ENCODE measurements at regions not wholly inside any gene's neighbourhood (a gene's known extent, or its start where the extent isn't known, plus 50 kb on each side); places are given as distances from the start of the nearest gene placed in this dataset.
"Not testable (repeated sequence)": the region's sequence is repeated elsewhere in the genome, so short reads cannot be mapped to it uniquely, and the experiment has no call there.

DNA sequence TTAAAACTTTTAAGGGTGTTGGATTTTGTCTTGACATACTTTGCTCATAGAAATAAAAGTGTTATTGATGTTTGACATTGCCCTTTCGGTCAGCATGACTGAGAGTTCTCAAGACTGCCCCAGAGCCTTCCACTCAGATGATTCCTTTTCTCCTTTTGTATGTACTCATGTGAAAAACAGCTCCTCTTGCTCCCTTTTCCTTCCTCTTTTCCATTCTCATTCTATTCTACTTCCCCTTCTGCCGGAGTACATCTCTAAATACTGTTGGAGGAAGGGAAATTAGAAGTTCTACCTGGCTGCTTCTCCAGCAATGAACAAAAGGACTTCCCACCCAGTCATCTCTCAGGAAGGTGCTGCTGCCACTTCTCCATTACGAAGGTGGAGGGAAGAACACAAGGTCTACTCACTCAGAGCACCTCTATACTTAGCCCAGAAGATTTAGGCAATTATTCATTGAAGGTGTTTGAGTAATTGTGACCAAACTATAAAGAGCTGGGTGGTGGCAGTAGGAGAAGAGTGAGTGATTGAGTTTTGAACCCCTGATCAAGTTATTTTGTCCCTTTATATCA lies 163.8 kb upstream of the MBNL1 start:
- DNase-seq: no peak

DNA sequence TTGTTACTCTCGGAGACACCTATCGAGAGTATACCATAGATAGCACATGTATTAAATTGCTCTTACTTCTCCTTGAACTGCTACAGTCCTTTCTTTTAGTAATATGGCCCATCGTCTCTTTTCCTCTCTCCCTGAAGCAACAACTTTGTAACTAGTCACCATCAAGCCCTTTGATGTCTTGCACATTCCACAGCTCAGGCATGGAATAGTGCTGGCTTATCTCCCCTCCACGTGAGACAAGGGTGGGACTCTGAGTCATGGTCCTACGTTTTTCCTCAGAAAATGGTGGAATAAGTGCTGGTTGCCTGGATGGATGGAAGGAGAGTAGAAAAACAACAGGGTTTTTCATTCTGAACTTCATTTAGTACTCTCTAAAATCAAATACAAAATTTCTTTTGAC lies 163.3 kb upstream of the MBNL1 start:
- no peak for DNase-seq

DNA sequence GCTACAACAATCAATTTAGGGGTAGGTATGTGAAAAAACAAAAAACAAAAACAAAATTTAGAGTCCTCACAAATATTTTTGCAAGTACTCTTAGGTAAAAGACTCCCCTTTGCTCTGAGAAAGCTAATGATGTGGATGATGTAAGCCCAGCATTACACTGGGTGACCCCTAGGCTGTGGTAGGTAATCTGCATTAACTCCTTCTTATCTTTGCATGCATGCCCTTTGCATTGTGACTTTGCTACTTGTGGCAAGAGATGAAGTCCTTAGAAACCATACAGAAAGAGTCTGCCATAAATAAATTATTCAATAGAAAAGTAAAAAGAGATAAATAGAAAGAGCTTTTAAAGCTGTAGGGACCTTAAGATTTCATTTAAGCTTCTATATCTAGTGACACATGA lies 159.7 kb upstream of the MBNL1 start:
- no peak for DNase-seq

DNA sequence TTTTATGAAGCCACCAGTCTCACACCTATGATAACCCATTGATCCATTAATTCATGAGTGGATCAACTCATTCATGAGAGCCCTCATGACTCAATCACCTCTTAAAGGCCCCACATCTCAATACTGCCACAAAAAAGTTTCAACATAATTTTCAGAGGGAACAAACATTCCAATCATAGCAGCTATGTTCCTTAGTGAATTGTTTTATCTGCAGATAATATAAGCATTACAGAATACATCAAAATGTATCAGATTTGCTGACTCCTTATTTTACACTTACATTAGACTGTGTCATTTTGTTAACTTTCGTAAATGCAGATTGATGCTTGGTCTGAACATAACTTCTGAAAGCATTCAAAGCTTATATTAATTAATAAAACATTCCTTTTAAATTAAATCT lies 155.3 kb upstream of the MBNL1 start:
- DNase-seq: no peak

DNA sequence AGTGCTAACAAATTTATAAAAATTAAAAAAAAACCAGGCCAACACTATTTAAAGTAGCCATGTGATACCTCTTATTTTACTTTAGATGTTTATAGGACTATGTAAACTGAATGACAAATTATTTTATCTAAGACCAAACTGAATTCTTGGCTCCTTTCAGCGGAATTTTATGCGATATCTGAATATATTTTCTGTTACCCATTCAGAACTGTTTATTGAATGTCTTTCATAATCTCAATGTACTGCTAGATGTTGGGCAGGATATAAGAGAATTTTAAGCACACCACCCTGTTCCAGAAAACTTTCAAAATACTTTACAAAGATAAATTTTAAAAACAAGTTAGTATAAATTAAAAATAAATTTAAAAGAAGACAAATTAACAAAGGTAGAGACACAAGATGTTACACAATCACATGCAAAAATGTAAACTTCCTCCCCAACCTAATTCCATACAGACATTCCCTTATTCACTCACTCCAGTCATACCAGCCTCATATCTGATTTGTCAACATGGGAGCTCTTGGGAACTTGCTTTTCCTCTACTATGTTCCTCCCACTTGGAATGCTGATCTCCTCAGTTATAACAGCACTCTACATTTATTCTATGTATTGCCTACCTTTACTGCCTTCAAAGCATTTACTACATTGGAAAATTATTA lies 154.6 kb upstream of the MBNL1 start:
- DNase-seq: no peak

DNA sequence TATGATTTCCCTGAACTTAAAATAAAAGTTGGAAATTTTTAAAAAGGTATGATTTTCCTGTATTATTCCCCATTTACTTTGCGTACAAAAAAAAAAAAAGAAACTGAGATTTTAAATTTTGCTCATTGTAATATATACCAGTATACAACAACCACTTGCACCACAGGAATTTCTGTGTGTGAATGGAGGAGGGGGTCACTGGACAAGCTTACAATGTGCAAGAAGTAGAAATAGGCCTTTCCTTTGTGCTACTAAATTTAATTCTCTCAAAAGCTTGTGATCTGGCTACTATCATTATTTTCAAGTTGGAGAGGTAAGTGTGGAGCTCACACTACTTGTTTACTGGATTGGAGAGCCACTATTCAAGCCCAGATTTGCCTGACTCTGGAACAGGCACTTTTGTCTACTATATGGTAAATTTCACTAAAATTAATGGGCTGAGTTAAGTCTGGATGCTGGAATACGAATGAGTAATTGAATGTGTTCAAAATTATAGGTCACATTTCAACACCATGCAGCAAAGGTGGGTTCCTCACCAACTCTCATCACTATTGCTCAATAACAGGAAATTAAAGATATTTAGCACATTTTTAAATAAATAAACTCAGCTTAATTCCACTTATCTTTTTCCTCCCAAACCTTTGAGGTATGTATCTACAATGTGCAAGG lies 148.0 kb upstream of the MBNL1 start:
- no peak for DNase-seq

DNA sequence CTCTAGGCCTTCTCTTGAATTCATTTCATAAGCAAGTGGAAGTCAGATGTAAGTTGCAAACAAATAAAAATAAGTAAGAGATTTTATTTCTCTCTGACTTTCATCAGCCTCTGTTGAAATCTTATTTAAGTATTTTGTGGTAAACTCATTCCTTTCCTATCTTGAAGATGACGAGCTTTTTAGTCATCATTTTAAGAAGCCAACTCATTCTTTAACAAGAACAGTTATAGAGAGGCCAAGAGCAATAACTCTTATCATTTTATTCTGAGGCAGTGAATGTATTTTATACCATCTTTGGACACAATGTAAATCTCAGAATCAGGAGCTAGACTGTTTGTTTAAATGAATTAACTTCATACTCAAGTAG lies 147.5 kb upstream of the MBNL1 start:
- no peak for DNase-seq

DNA sequence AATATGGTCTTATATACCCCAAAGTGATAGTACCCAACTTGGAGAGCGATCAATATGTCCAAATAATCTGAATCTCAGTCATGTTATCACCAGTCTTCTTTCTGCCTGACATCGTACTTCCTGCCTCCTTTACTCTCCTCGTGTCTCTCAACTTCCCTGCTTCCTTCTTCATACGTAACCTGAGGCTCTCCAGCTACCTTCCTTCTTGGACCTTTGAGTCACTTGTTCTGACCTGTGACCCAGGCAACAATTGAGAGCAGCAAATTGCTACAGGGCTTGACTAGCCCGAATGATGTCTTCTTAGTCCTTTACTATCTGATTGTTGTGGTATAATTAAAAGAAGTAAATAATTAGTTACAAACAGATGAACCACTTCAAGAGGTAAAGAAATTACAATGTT lies 145.9 kb upstream of the MBNL1 start:
- no peak for DNase-seq

DNA sequence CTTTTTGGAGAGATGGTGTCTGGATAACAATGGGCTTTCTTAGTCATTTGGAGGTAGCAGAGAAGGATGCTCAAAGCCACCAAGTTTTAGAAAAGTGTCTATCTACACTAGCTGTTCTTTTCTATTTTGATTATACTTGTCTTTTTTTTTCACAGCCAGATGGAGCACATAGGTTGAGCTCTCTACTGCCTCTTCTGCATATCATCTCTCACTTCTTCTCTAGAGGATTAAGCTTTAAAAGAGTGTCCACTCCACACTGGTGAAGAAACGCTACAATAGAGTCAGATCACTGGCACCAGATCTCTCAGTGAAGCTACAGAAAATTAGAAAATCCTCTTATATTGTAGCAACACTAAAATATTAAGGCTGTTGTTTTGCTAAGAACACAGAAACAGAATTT lies 145.3 kb upstream of the MBNL1 start:
- DNase-seq: no peak

DNA sequence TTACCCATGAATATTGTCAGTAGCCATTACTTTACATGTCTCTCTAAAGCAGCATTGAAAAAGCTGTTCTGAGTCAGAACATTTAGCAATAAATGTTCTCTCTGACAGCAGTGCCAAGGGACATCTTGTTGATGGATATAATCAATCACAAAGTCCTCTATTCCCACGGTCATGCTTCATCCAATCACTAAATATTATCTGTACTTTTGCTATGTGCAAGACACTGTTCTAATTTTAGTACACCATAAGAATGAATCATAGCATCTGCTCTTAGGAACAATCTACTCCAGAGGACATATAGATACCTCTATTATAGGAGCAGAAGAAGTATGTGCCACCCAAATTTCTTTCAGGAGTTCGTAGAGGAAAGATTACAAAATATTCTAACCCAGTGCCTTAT lies 142.5 kb upstream of the MBNL1 start:
- no peak for DNase-seq

DNA sequence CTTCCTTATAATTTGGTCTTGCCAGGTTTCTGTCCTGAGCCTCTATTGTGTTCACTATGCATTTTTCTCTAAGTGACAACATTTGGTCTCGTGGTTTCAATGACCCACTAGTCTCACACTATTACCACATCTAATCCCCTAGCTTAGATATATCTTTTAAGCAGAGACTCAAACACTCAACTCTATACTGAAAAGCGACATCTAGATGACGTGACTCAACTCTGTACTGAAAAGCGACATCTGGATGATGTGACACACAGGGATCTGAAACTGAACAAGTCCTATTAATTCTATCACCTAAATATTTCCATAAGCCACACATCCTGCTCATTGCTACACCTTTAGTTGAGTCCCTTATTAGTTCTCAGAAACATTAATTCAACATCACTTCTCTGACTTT lies 141.7 kb upstream of the MBNL1 start:
- no peak for DNase-seq

DNA sequence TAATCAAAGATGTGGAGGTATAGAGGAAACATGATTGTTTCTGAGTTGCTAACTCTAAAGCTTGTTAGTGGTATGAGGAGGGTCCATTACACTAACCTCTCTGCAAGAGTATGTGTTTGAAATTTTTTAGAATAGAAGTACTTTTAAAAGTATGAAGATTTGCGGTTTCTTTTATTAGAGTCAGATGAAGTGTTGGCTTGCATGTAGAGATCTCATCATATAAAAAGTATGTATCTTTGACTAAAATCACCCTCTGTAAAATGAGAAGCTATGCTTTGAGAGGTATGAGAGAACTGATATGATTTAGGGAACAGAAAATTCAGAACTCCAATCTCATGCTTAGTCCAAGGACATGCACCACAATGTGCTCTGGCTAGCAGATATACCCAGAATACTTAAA lies 140.4 kb upstream of the MBNL1 start:
- no peak for DNase-seq

DNA sequence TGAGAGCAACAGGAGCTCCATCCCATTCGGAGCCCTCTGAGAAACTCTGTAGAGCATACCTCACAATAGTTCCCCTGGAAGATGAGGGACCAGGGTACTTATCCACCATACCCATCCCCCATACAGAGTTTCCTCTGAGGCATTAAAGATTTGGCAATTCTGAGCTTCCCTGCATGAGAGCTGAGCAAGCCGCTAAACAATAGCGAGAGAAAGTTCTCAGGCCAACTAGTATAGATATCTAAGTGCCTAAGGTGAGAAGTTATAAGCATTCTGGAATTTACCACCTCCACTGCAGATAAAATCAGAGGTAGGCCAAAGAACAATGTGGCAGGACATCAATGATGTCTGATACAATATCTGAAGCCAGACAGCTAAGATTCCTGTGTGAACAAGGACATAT lies 129.1 kb upstream of the MBNL1 start:
- no peak for DNase-seq

DNA sequence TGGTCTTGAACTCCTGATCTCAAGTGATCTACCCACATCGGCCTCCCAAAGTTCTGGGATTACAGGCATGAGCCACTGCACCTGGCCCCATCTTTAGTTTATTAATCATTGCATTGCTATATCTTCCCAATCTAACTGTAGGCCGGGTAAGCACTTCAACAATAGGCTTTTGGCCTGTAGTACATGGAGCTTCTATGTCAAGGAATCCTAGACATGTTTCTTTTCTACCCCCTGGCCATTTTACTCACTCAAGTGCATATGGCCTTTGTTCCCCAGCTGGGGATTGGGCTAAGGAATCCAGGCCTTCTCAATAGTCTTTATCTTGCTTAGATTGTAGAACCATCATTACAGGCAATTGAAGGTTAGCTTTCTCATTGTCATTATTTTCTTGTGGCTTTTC lies 122.3 kb upstream of the MBNL1 start:
- DNase-seq: no peak

DNA sequence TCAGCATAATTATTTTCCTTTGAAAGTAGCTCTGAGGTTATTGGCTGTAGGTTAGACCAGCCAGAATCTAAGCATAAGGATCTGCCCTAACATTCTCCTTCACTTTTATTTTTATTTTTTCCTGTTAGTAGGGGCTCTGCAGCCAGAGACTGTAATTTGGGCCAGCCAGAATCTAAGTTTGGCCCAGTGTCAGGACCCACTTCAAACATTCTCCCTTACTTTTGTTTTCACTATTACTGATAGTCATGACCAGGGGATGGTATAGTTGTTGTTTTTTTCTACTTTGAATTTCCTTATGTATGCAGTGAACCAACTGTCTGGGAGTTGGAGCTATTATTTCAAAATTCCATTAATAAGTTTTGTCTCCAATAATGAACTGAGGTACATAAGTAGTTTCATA lies 121.0 kb upstream of the MBNL1 start:
- no peak for DNase-seq

DNA sequence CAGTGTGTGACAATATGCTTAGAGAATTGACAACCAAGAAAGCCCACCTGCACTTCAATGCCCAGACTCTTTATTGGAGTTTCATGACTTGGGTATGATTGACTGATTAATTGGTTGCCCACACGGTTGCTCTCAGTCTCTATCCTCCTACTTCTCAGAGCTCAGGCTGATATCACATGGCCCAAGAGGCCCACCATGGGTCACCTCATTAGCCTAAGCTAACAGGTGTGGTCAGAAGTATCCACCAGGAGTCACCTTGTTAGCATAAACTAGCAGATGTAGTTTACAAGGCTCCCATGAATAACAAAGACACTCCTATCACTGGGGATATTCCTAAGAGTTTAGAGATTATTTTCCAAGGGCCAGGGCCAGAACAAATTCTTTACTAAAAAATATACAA lies 120.2 kb upstream of the MBNL1 start:
- no peak for DNase-seq

DNA sequence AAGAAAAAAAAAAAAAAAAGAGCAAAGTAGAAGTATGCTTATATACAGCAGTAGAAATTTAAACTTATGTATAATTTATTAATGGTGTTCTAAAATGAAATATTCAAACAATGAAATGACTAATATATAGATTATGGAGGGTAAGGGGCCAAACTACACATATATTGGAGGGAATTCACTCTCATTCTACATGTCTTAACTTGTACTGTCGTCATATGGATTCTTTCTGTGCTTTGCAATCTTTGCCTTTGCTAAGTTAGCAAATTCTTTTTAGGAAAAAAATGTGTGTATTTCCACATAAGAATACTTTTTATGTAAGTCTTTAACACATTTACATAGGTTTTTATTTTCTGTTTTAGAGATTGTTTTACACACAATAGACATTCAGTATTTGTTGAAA lies 118.9 kb upstream of the MBNL1 start:
- no peak for DNase-seq

DNA sequence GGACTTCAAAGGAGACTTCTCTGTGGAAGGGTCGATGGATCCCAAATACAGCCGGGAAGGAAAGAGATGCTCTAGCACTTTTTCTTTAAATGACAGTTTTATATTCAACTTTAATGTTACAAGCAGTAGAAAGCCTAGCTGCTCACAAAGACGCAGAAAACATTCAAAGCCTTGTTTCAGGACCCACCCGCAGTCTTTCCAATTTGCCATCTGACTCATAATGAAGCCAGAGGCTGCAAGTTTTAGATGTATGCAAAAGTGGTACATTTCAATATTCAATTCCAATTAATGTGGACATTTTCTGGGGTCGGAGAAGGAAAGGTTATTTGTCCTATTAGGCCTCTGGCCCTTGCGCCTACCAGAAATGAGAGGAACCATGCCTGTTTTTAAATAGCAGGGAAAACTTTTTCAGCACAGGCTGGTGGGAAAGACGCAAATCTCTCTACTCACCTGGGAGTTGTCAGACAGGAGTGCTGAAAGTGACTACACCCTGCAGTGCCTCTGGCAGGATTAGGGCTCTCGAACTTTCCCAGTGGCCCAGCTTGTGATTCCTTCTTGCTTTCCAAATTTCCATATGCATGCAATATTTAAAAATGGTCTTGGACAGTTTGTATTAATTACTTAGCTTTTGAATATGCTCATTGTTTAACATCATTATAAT lies 117.4 kb upstream of the MBNL1 start:
- DNase-seq: no peak

DNA sequence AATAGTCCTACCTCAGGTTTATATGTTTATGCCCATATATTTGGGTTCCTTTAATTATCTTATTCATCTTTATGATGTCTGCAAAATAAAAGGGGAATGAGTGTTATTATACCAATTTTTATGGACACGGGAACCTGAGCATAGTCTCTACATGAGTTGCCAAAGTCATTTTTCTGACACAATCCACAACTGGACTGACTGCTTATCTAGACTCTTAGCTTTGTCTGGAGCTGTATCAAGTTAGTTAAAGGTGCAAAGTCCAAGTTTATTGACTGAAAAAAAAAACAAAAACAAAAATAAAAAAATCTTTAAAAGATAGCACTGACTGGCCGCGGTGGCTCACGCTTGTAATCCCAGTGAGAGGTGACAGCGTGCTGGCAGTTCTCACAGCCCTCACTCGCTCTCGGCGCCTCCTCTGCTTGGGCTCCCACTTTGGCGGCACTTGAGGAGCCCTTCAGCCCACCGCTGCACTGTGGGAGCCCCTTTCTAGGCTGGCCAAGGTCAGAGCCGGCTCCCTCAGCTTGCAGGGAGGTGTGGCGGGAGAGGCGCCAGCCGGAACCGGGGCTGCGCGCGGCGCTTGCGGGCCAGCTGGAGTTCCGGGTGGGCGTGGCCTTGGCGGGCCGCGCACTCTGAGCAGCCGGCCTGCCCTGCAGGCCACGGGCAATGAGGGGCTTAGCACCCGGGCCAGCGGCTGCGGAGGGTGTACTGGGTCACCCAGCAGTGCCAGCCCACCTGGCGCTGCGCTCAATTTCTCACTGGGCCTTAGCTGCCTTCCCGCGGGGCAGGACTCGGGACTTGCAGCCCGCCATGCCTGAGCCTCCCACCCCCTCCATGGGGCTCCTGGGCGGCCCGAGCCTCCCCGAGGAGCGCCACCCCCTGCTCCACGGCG lies 116.6 kb upstream of the MBNL1 start:
- not testable (repeated sequence) for DNase-seq

DNA sequence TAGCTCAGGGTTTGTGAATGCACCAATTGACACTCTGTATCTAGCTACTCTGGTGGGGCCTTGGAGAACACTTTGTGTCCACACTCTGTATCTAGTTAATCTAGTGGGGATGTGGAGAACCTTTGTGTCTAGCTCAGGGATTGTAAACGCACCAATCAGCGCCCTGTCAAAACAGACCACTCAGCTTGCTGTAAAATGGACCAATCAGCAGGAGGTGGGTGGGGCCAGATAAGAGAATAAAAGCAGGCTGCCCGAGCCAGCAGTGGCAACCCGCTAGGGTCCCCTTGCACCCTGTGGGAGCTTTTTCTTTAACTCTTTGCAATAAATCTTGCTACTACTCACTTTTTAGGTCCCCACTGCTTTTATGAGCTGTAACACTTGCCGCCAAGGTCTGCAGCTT lies 115.6 kb upstream of the MBNL1 start:
- not testable (repeated sequence) for DNase-seq

DNA sequence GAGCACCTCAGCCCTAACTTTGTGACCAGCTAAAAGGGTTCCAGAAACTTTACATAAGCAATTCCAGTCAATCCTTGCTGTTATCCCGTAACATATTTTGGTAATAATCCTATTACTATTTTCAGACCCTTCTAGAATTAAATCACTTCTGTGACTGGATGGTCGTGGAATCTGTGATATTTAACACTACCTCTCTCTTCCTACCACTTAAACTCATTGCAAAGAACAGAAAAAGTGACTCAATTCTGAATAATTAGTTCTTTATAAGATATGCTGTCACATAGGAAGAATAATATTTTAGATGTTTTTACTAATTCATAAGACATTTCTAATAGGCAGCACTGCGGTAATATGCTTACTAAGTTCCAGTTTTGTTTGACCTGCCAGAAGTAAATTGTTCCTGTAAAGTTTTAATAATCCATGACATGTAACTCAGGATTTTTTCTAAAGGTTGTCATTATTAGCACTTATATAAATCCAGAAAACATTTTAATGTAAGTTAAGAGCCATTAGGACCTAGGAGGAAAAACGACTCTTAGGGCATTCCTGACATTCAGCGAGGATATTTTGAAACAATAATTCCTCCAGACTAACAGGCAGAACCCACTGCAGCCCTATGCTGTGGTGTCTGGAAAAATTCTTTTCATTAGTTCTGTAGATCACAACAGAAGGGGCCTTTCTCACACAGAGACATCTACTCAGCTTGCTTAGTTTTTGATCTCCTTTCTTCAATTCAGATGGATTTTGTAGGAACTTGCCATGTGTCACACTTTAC lies 113.3 kb upstream of the MBNL1 start:
- DNase-seq: no peak

DNA sequence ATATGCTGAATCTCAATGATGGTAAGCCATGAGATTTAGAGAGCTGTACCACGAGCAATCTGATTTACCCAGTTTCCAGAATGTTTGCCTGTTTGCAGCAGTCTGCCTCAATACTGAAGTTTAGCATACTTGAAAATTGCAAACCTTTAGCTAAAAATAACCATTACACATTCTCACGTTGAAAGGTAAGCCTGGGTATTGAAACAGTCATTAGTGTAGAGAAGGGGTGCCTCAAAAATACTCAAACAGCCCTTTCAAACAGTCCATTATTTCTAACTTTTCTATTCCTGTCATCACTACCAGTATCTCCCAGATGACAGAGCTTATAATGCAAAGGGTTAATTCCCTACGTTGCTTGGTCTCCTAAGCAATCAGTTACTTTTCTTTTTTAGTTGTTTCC lies 111.8 kb upstream of the MBNL1 start:
- no peak for DNase-seq

DNA sequence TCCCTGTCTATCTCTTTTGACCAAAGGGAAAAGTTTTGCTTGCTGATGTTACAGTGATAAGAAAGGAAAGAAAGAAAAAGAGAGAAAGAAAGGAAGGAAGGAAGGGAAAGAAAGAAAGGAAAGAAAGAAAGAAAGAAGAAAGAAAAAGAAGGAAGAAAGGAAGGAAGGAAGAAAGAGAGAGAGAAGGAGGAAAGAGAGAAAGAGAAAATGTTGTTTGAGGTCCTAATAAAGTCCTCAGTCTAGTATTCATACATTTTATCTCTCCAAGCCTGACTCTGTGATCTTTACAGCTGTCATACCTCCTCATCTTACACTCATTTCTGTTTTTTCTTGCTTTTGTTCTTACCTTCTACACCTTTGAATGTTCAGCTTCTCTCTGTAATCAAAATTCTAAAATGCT lies 111.4 kb upstream of the MBNL1 start:
- no peak for DNase-seq
